C4-2B (cell line): ENCODE measurements at regions not wholly inside any gene's neighbourhood (a gene's known extent, or its start where the extent isn't known, plus 50 kb on each side); places are given as distances from the start of the nearest gene placed in this dataset.

ENCODE experiments used
- H3K27ac ChIP-seq: fragments of 450-650 bp; 2 replicates; pipeline ENCODE4 v1.5.1; 2017
- ZFX ChIP-seq: fragments of 450-650 bp; IDR thresholded peaks from 2 replicates; pipeline ENCODE4 v1.6.1; 2017
- TF ChIP-seq, protein P1 (sequence below): fragments of 450-650 bp; conservative IDR thresholded peaks from 2 replicates; pipeline ENCODE4 v1.5.1; 2017; ENCODE audit warnings: mild to moderate bottlenecking

DNA sequence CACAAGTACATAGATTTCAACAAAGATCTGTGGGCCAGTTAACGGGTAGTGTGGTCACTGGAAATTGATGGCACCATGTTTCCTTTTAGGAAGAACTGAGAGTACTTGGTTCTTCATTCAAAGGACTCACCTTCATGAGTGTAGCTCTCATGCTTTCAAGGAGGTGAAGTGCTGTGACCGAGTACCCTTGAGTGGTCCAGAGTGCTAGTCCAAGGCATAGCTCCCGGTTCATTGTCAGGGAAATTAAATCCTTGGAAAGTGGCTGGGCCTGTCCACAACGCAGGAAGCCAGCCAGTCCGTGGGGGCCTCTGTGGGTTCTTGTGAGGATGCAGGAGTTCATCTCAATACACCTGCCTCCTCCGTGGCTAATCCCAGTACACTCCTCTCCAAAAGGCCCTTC lies 295.1 kb downstream of the GALR1 start:
- no peak overlapping the region for H3K27ac ChIP-seq
- TF ChIP-seq, protein P1, sequence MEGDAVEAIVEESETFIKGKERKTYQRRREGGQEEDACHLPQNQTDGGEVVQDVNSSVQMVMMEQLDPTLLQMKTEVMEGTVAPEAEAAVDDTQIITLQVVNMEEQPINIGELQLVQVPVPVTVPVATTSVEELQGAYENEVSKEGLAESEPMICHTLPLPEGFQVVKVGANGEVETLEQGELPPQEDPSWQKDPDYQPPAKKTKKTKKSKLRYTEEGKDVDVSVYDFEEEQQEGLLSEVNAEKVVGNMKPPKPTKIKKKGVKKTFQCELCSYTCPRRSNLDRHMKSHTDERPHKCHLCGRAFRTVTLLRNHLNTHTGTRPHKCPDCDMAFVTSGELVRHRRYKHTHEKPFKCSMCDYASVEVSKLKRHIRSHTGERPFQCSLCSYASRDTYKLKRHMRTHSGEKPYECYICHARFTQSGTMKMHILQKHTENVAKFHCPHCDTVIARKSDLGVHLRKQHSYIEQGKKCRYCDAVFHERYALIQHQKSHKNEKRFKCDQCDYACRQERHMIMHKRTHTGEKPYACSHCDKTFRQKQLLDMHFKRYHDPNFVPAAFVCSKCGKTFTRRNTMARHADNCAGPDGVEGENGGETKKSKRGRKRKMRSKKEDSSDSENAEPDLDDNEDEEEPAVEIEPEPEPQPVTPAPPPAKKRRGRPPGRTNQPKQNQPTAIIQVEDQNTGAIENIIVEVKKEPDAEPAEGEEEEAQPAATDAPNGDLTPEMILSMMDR: no peak
- TF ChIP-seq ZFX: no peak

DNA sequence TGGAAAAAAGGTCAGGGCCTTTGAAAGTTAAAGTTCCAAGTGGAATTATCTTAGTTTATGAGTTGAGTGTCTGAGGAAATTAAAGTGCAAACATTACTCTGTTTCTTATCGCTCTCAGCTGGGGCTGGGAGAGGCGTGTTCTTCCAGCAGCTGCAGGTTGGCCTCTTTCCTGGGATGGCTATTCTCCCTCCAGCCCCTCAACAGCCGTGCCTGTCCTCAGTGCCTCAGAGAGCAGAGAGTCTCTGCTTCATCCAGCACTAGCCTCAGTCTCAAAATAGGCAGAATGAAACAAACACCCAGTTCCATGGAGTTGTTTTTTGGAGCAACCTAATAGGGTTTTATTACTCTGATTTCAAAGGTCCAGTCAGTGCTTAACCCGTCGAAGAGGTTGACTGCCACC lies 298.1 kb downstream of the GALR1 start:
- no peak for TF ChIP-seq ZFX
- TF ChIP-seq, protein P1: no peak

DNA sequence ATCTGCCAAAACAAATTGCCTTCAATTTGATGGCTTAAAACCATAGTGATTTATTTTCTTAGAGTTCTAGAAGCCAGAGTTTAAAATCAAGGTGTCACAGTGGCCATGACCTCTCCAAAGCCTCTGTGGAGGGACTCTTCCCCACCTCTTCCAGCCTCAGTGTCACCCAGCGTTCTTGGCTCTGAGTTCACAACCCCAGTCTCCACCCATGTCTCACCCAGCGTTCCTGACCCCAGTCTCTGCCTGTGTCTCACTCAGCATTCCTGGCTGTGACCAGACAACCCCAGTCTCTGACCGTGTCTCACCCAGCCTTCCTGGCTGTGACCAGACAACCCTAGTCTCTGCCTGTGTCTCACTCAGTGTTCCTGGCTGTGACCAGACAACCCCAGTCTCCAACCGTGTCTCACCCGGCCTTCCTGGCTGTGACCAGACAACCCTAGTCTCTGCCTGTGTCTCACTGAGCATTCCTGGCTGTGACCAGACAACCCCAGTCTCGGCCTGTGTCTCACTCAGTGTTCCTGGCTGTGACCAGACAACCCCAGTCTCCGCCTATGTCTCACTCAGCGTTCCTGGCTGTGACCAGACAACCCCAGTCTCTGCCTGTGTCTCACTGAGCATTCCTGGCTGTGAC lies 299.3 kb downstream of the GALR1 start:
- no peak overlapping the region for H3K27ac ChIP-seq
- TF ChIP-seq, protein P1: no peak
- TF ChIP-seq ZFX: no peak

More for the DNA sequence above, 298.1 kb downstream of the GALR1 start:
- H3K27ac ChIP-seq: no peak overlapping the region

DNA sequence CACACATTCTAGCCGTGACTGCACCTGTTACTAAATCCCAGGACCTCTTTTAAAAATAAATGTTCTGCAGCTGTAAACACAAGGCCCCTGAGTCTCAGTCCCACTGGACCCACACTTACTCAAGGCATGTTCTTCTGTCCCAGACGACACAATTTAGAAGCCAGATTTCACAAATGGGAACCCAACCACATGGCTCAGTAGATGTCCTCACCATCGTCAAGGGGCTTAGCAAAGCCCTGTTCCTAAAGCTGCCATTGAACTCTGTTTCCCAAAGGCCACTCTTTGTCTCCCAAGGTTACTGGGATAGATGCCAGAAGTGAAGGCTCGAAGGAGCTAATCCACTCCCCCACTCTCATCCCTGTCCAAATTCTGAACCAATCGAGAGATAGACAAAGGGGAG lies 301.0 kb downstream of the GALR1 start:
- no peak overlapping the region for H3K27ac ChIP-seq
- TF ChIP-seq, protein P1: no peak
- TF ChIP-seq ZFX: no peak

DNA sequence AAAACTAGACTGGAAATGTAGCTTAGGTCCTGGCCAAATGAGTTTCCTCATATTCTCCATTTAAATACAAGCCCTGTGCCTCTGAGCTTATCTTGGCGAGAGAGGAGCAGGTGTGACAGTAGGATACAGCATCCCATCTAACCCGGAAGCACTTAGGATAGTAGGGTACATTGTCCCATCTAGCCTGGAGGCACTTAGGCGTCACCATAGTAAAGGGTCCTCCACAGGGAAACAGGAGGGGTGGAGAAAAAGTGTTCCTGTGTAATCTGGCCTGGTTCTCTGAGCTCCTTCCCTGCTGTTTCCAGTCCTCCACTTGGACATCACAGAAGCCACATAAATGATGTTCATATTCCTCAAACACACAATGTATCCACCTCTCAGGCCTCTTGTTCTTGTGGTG lies 301.4 kb downstream of the GALR1 start:
- no peak overlapping the region for H3K27ac ChIP-seq
- no peak for TF ChIP-seq ZFX
- TF ChIP-seq, protein P1: no peak

DNA sequence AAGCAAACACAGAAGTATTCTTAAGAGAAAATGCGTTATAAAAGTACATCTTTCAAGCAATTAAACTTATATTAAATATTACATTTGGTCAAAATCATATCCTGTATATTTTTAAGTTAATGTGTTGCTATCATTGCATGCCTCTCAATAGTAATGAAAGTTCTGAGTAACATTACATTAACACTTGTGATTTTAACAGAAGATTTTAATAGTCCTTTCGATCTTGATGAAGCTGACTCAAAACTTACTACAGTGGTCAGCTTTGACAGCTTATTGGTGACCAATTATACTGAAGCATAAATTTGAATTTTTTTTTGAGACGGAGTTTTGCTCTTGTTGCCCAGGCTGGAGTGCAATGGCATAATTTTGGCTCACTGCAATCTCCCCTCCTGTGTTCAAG lies 303.3 kb downstream of the GALR1 start:
- H3K27ac ChIP-seq: no peak overlapping the region
- TF ChIP-seq ZFX: no peak
- TF ChIP-seq, protein P1: no peak

DNA sequence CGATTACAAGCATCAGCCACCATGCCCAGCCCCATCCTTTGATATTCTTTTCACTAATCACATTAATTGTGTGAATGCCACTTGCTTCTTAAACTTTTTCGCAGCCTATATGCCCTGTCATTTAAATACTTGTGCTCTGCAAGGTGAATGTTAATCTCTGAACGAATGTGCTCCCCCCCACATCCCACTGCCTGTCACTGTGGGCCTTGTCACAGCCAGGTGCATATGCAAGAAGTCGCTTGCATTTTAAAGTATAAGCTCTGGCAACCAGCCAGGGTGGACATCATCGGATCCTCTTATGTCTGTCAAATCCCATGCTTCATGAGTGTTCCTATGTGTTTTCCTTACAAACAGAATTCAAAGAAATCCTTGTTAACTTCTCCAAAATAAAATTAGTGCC lies 304.4 kb downstream of the GALR1 start:
- no peak overlapping the region for H3K27ac ChIP-seq
- no peak for TF ChIP-seq ZFX
- TF ChIP-seq, protein P1: no peak
